Retinal pigment epithelial cell (primary cell): ENCODE measurements at regions not wholly inside any gene's neighbourhood (a gene's known extent, or its start where the extent isn't known, plus 50 kb on each side); places are given as distances from the start of the nearest gene placed in this dataset.

Source experiments
- DNase-seq: peaks from one replicate; pipeline ENCODE4 v3.0.0-alpha.2; 2010; ENCODE audit warnings: low read depth
- H3K4me3 ChIP-seq: 2 replicates; pipeline ENCODE4 v1.5.1; 2011; ENCODE audit warnings: mild to moderate bottlenecking, low read length, control low read depth, moderate library complexity
- TF ChIP-seq, protein P1 (sequence below): conservative IDR thresholded peaks from 2 replicates; pipeline ENCODE4 v1.5.1; 2011; ENCODE audit warnings: low read depth, low read length, control low read depth, inconsistent platforms

DNA sequence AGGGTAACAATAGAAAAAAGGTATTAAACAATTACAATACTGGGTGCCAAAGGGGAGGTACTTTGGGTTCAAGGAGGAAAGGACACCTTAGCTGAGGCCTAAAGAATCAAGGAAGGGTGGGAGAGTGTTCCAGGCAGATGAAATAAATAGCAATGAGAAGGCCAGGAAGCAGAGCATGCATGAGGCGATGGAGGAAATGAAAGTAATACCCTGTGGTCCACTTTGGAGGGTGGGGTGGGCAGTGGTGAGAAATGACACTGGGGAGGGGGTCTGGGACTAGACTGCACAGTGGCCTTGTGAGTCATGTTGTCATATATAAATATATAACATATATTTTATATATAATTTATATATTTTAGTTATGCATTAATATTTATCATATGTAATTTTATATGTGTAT is 55.9 kb downstream of the BHLHE40 start:
- H3K4me3 ChIP-seq = no peak overlapping the region
- TF ChIP-seq, protein P1, sequence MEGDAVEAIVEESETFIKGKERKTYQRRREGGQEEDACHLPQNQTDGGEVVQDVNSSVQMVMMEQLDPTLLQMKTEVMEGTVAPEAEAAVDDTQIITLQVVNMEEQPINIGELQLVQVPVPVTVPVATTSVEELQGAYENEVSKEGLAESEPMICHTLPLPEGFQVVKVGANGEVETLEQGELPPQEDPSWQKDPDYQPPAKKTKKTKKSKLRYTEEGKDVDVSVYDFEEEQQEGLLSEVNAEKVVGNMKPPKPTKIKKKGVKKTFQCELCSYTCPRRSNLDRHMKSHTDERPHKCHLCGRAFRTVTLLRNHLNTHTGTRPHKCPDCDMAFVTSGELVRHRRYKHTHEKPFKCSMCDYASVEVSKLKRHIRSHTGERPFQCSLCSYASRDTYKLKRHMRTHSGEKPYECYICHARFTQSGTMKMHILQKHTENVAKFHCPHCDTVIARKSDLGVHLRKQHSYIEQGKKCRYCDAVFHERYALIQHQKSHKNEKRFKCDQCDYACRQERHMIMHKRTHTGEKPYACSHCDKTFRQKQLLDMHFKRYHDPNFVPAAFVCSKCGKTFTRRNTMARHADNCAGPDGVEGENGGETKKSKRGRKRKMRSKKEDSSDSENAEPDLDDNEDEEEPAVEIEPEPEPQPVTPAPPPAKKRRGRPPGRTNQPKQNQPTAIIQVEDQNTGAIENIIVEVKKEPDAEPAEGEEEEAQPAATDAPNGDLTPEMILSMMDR = no peak
- no peak for DNase-seq

DNA sequence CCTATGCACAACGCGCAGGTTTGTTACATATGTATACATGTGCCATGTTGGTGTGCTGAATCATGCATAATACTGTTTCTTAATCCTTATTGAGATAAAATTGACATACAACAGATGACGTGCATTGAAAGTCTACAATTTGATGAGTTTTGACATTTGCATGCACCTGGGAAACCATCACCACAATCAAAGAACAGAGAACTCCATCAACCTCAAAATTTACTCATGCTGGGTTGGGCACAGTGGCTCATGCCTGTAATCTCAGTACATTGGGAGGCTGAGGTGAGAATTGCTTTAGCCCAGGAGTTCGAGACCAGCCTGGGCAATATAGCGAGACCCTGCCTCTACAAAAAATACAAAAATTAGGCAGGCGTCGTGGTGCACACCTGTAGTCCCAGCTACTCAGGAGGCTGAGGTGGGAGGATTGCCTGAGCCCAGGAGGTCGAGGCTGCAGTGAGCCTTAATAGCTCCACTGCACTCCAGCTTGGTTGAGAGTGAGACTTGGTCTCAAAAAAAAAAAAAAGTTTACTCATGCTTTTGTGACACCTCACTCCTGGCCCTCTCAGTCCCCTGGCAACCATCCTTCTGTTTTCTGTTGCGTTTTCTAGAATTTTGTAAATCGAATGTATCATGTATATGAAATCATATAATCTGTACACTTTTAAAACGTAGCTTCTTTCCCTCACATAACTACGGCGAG is 56.6 kb downstream of the BHLHE40 start:
- H3K4me3 ChIP-seq = no peak overlapping the region
- TF ChIP-seq, protein P1 = no peak
- DNase-seq = no peak

DNA sequence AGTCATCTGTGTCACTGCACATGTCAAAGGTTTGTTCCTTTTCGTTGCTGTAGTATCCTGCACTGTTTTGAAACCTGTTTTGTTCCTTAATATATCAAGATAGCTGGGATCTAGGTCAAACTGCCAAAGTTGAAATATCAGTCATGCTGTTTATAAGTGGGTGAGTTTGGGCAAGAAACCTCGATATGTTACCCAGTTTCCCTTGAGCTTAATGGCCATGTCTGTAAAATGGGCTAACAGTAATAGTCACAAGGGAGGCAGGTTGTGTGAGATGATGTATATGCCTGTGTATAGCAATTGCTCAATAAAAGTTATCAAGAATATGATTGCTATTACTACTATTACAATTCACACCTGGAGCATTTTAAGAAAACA is 57.1 kb downstream of the BHLHE40 start:
- TF ChIP-seq, protein P1 = no peak
- DNase-seq = no peak

DNA sequence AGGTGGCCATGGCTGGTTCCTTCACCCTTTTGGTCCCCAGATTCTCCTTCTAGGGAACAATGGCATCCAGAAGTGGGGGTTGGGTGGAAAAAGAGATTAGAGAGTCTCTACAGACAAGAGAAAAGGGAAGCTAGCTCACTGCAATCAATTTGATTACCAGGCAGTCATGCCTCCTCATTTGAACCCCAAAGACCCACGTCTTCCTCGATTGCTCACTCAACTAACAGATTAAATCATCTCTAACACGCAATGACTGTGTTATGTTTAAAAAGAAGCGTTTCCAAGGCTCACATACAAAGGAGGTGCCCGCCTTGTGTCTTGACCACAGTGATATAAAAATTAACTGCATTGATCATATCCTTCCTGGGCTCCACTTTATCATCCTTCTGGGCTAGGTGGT is 57.6 kb downstream of the BHLHE40 start:
- H3K4me3 ChIP-seq = no peak overlapping the region
- no peak for DNase-seq
- TF ChIP-seq, protein P1 = no peak

More for the DNA sequence above, 57.1 kb downstream of the BHLHE40 start:
- no peak overlapping the region for H3K4me3 ChIP-seq

DNA sequence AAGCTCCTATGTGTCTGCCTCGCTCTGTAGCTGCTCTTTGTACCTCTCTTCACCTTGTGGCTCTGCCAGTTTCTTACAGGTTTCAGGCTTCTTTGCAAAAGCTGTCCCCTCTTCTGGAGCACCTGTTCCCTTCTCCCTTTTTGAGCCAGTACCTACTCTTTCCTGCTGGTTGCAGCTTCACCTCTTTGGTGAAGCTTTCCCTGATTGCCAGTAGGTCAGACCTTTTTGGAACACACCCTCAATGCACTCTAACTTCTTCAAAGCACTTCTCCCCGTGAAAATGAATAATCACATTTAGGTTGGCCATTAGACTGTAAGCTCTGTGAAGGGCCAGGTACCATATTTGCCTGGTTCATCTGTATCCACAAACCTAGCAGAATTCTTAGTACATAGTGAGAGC is 60.3 kb downstream of the BHLHE40 start:
- no peak overlapping the region for H3K4me3 ChIP-seq
- TF ChIP-seq, protein P1 = no peak
- DNase-seq = no peak

DNA sequence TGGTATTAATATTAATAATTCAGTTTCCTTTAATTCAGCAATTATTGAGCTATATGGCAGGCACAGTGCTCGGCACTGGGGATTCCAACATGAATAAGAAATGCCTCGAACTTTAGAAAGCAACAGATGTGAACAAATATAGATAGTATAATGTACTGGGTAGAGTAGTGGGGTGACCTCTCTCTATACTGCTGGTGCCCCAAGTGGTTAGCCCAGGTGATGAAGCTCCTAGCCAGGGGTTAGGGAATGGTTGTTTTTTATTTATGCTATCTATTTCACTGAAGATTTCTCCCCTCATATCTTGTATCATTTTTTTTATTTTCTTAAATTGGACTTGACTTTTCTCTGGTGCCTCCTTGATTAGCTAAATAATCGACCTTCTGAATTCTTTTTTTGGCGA is 62.1 kb downstream of the BHLHE40 start:
- no peak overlapping the region for H3K4me3 ChIP-seq
- TF ChIP-seq, protein P1 = no peak
- DNase-seq = no peak

DNA sequence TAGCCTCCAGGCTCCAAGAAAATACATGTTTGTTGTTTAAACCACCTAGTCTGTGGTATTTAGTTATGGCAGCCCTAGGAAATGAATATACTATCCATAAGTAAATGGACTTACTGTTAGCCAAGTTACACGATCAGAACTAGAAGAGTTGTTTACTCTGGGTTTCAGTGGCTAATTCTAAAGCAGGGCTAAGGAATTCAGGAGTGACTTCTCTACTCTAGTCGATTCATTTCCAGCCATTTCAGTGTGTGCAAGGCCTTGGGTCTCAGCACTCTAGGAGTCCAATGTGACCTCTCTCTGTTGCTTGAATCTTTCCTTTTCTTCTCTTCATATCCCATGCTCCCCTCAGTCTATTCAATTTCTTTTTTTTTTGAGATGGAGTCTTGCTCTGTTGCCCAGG is 66.7 kb downstream of the BHLHE40 start:
- no peak overlapping the region for H3K4me3 ChIP-seq
- TF ChIP-seq, protein P1 = no peak
- no peak for DNase-seq
